A549 (cell line): ENCODE measurements at regions not wholly inside any gene's neighbourhood (a gene's known extent, or its start where the extent isn't known, plus 50 kb on each side); places are given as distances from the start of the nearest gene placed in this dataset.

Experiments used
- ATAC-seq, 2 experiments: fragments of 200-7000 bp in 1 of 2; fragments of >200 bp in 1 of 2; cut with Nextera tagmentation in 1 of 2; cut with Tn5 transposase in 1 of 2; 3 replicates each; pipeline versions ENCODE4 v1.8.0 to v1.9.1; 2018 to 2020; ENCODE audit warnings: mild to moderate bottlenecking in 1 of 2, moderate library complexity in 1 of 2
- CTCF ChIA-PET: fragments of 300-600 bp; sonication (Branson Sonifier 250); formaldehyde crosslinking; extraction: SDS; loops from one replicate; lab custom pipeline; 2021; ENCODE audit warnings: antibody characterized with exemption, inconsistent platforms; lab: Yijun Ruan, JAX
- POLR2A ChIA-PET: fragments of 350-600 bp; formaldehyde crosslinking; extraction: SDS; loops from one replicate; lab custom pipeline; 2021; ENCODE audit warnings: antibody characterized with exemption, inconsistent platforms; lab: Yijun Ruan, JAX
- DNase-seq, 2 experiments: peaks; one replicate each; pipeline versions ENCODE4 v3.0.0 to v3.0.0-alpha.2; 2011 to 2016; ENCODE audit warnings: low read depth in 1 of 2, low spot score in 1 of 2
- FAIRE-seq: peaks from 2 replicates; lab custom pipeline; 2011; peaks lifted over from hg19 to GRCh38; lab: Jason Lieb, UNC
- H3K27ac ChIP-seq, 2 experiments: fragments of >200 bp; sonication (Bioruptor Twin); formaldehyde crosslinking; 3 replicates each; pipeline ENCODE4 v1.5.1; 2016 to 2017
- H3K4me1 ChIP-seq: fragments of >200 bp; sonication (Bioruptor Twin); formaldehyde crosslinking; 3 replicates; pipeline ENCODE4 v1.6.1; 2016
- H3K4me2 ChIP-seq: fragments of >200 bp; sonication (Bioruptor Twin); formaldehyde crosslinking; 3 replicates; pipeline ENCODE4 v1.6.1; 2016
- H3K4me3 ChIP-seq: fragments of >200 bp; sonication (Bioruptor Twin); formaldehyde crosslinking; 3 replicates; pipeline ENCODE4 v1.5.1; 2016
- H3K9me3 ChIP-seq: fragments of >200 bp; sonication (Bioruptor Twin); formaldehyde crosslinking; 3 replicates; pipeline ENCODE4 v1.6.1; 2016
- CHD4 ChIP-seq: fragments of 200-600 bp; sonication (generic); IDR thresholded peaks from 2 replicates; pipeline ENCODE4 v1.6.1; 2016; ENCODE audit warnings: antibody characterized with exemption, mild to moderate bottlenecking, borderline replicate concordance
- EHMT2 ChIP-seq: fragments of 200-600 bp; sonication (generic); IDR thresholded peaks from 2 replicates; pipeline ENCODE4 v1.6.1; 2016; ENCODE audit warnings: antibody characterized with exemption, low read depth, mild to moderate bottlenecking, moderate library complexity
- EP300 ChIP-seq, 2 experiments: fragments of >200 bp; sonication (Bioruptor Twin); formaldehyde crosslinking; IDR thresholded peaks; 2 replicates in 1 of 2; 3 replicates in 1 of 2; pipeline ENCODE4 v1.6.1; 2016 to 2017
- FOSB ChIP-seq: fragments of 250-450 bp; sonication (Bioruptor Pico); IDR thresholded peaks from 2 replicates; pipeline ENCODE4 v1.5.0; 2020; ENCODE audit warnings: mild to moderate bottlenecking, moderate library complexity
- FOSL2 ChIP-seq, 2 experiments: fragments of 450-650 bp in 1 of 2; fragments of >200 bp in 1 of 2; sonication (Bioruptor Twin) in 1 of 2; formaldehyde crosslinking; IDR thresholded peaks; 2 replicates each; pipeline versions ENCODE4 v1.5.0 to v1.6.1; 2016 to 2020; ENCODE audit warnings: mild to moderate bottlenecking in 1 of 2, moderate library complexity in 1 of 2
- FOXS1 ChIP-seq: fragments of 250-450 bp; sonication (Bioruptor Pico); IDR thresholded peaks from 2 replicates; pipeline ENCODE4 v1.5.0; 2020; ENCODE audit warnings: mild to moderate bottlenecking, moderate library complexity
- HDAC2 ChIP-seq: fragments of 200-600 bp; sonication (generic); IDR thresholded peaks from 2 replicates; pipeline ENCODE4 v1.6.1; 2016
- HEYL ChIP-seq: fragments of 250-450 bp; sonication (Bioruptor Pico); IDR thresholded peaks from 2 replicates; pipeline ENCODE4 v1.8.0; 2021; ENCODE audit warnings: mild to moderate bottlenecking, moderate library complexity
- HOXB5 ChIP-seq: fragments of 250-450 bp; sonication (Bioruptor Pico); IDR thresholded peaks from 2 replicates; pipeline ENCODE4 v1.5.0; 2020; ENCODE audit warnings: mild to moderate bottlenecking, moderate library complexity
- JUN ChIP-seq, 2 experiments: fragments of >200 bp; sonication (Bioruptor Twin); formaldehyde crosslinking; IDR thresholded peaks; 2 replicates in 1 of 2; 3 replicates in 1 of 2; pipeline ENCODE4 v1.6.1; 2016 to 2017
- JUNB ChIP-seq: fragments of >200 bp; sonication (Bioruptor Twin); formaldehyde crosslinking; IDR thresholded peaks from 2 replicates; pipeline ENCODE4 v1.6.1; 2016
- KDM5A ChIP-seq: fragments of 200-600 bp; sonication (generic); IDR thresholded peaks from 2 replicates; pipeline ENCODE4 v1.6.1; 2016; ENCODE audit warnings: antibody characterized with exemption, mild to moderate bottlenecking
- MYC ChIP-seq: IDR thresholded peaks from 2 replicates; pipeline ENCODE4 v1.6.1; 2012; ENCODE audit warnings: mild to moderate bottlenecking, inconsistent platforms, low read length, improper control_type of control experiment, borderline replicate concordance
- NFE2L2 ChIP-seq: fragments of 150-350 bp; conservative IDR thresholded peaks from 2 replicates; pipeline ENCODE4 v1.6.1; 2014; ENCODE audit warnings: low read length
- NPAS2 ChIP-seq: fragments of 250-450 bp; sonication (Bioruptor Pico); IDR thresholded peaks from 2 replicates; pipeline ENCODE4 v1.8.0; 2022; ENCODE audit warnings: mild to moderate bottlenecking, moderate library complexity, borderline replicate concordance
- POLR2AphosphoS2 ChIP-seq: conservative IDR thresholded peaks from 2 replicates; pipeline ENCODE4 v1.6.1; 2012; ENCODE audit warnings: low read length, improper control_type of control experiment, inconsistent platforms
- RAD21 ChIP-seq, 2 experiments: fragments of >200 bp in 1 of 2; sonication (Bioruptor Twin) in 1 of 2; formaldehyde crosslinking in 1 of 2; IDR thresholded peaks in 1 of 2; conservative IDR thresholded peaks in 1 of 2; 2 replicates in 1 of 2; 3 replicates in 1 of 2; pipeline ENCODE4 v1.6.1; 2012 to 2018; ENCODE audit warnings: inconsistent platforms in 1 of 2
- RCOR1 ChIP-seq: fragments of 150-350 bp; IDR thresholded peaks from 2 replicates; pipeline ENCODE4 v1.6.1; 2014; ENCODE audit warnings: antibody characterized with exemption, low read length, low read depth
- RFX5 ChIP-seq: fragments of 450-650 bp; IDR thresholded peaks from 2 replicates; pipeline ENCODE4 v1.7.1; 2014; ENCODE audit warnings: antibody characterized with exemption, mild to moderate bottlenecking, moderate library complexity
- TP53 ChIP-seq: fragments of 250-450 bp; sonication (Bioruptor Pico); IDR thresholded peaks from 2 replicates; pipeline ENCODE4 v1.5.0; 2021; ENCODE audit warnings: mild to moderate bottlenecking, moderate library complexity
- ZC3H11A ChIP-seq: fragments of 450-650 bp; IDR thresholded peaks from 2 replicates; pipeline ENCODE4 v1.6.1; 2014; ENCODE audit warnings: antibody characterized with exemption, mild to moderate bottlenecking
- ZFP36 ChIP-seq: fragments of 450-650 bp; IDR thresholded peaks from 2 replicates; pipeline ENCODE4 v1.6.1; 2014; ENCODE audit warnings: borderline replicate concordance; ENCODE audit not compliant: partially characterized antibody
- ZSCAN20 ChIP-seq: fragments of 250-450 bp; sonication (Bioruptor Pico); IDR thresholded peaks from 2 replicates; pipeline ENCODE4 v1.8.0; 2022; ENCODE audit warnings: mild to moderate bottlenecking, moderate library complexity
- WGBS: methylation state at CpG from one replicate; pipeline ENCODE4 v1.1.6; 2017; ENCODE audit errors: missing lambda C conversion rate; 5-methylcytosine and 5-hydroxymethylcytosine counted together
- TF ChIP-seq, protein P1 (sequence below): fragments of 250-450 bp; sonication (Bioruptor Pico); IDR thresholded peaks from 2 replicates; pipeline ENCODE4 v1.5.0; 2020; ENCODE audit warnings: low read depth, mild to moderate bottlenecking, moderate library complexity
- TF ChIP-seq, protein P2 (sequence below): IDR thresholded peaks from 2 replicates; pipeline ENCODE4 v1.6.1; 2012
- TF ChIP-seq, protein P3 (sequence below): fragments of >200 bp; sonication (Bioruptor Twin); formaldehyde crosslinking; IDR thresholded peaks from 3 replicates; pipeline ENCODE4 v1.5.1; 2016
- TF ChIP-seq, protein P4 (sequence below): IDR thresholded peaks from 2 replicates; pipeline ENCODE4 v1.6.1; 2012; ENCODE audit warnings: low read depth, borderline replicate concordance

DNA sequence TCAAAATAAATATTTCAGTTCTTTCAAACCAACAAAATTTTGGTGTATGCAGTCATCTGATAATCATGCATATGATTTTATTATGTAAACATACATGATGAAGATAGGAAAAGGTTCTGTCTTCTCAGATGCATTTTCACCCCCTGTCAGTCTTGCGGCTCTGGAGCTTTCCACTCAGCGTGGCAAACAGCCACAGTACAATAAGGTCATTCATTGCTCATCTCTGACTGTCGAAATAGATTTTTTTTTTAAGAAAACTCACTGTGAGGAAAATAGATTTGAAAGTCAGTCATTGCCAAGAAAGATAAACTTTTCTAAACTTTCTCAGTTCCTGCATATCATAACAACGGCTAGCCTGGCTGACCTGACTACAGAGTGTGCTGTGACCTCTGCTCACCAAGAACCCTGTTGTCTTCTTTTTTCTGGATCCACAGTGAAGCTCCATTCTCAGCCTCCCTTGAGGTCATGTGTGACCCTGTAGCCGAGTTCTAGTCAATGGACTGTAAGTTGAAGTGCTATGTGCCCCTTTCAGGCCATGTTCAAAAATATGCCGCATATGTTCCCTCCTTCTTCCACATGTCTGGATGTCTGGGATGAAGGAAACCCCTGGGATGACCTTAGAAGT lies 519.6 kb downstream of the KLF5 start:
- no peak for ATAC-seq
- CTCF ChIA-PET, result no interaction called here
- DNase-seq, result no peak
- FAIRE-seq, result no peak
- TF ChIP-seq FOSL2 (IDR thresholded peaks at IDR 0.05) (no peak), FOSL2 (CRISPR knock-in tag; IDR thresholded peaks at IDR 0.05) (no peak), NPAS2 (no peak), HEYL (CRISPR knock-in tag) (no peak), EP300 (IDR thresholded peaks at IDR 0.05) (no peak), MYC (no peak), KDM5A (no peak), CHD4 (no peak), JUNB (no peak), RCOR1 (no peak)
- TF ChIP-seq, protein P1, sequence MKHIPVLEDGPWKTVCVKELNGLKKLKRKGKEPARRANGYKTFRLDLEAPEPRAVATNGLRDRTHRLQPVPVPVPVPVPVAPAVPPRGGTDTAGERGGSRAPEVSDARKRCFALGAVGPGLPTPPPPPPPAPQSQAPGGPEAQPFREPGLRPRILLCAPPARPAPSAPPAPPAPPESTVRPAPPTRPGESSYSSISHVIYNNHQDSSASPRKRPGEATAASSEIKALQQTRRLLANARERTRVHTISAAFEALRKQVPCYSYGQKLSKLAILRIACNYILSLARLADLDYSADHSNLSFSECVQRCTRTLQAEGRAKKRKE (CRISPR knock-in tag), result no peak
- TF ChIP-seq, protein P2, sequence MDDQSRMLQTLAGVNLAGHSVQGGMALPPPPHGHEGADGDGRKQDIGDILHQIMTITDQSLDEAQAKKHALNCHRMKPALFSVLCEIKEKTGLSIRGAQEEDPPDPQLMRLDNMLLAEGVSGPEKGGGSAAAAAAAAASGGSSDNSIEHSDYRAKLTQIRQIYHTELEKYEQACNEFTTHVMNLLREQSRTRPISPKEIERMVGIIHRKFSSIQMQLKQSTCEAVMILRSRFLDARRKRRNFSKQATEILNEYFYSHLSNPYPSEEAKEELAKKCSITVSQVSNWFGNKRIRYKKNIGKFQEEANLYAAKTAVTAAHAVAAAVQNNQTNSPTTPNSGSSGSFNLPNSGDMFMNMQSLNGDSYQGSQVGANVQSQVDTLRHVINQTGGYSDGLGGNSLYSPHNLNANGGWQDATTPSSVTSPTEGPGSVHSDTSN, result no peak
- Histone ChIP-seq H3K9me3 (no peaks in the 10 kb centered on the region), H3K4me1 (no peaks in the 10 kb centered on the region), H3K4me3 (no peak overlapping the region), H3K27ac (no peak overlapping the region), H3K4me2 (no peak overlapping the region)
- POLR2A ChIA-PET, result no interaction called here
- WGBS, result 66% methylated on average over 6 of the region's 6 CpGs

DNA sequence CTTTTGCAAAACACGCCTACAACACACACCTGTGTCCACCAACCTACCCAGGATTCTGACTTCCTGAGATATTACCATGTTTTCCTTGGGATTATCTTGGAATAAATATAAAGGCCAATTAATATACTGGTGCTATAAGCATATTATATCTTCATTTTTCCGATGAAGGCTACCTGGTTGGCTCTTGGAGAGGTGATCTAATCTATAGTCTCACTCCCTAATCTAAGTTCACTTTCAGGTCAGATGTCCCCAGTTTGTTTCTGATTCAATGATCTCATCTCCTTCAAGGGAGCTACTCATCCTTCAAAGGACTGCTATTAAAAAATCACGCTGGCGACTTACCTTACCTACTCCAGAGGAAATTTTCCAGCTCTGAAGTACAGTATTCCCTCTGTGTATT lies 517.5 kb downstream of the KLF5 start:
- FAIRE-seq (no peak), DNase-seq (no peak), ATAC-seq (no peak)
- 88% methylated on average over 4 of the region's 4 CpGs for WGBS
- H3K27ac ChIP-seq, result no peak overlapping the region
- H3K4me1 ChIP-seq, result no peaks in the 10 kb centered on the region
- ChIA-PET CTCF (no interaction called here), POLR2A (no interaction called here)
- no peak overlapping the region for H3K4me2 ChIP-seq
- H3K9me3 ChIP-seq, result no peaks in the 10 kb centered on the region
- TF ChIP-seq HDAC2, result no peak
- TF ChIP-seq, protein P2, result no peak
- TF ChIP-seq EHMT2, result no peak
- TF ChIP-seq HOXB5 (CRISPR knock-in tag), result no peak
- TF ChIP-seq RFX5, result no peak
- TF ChIP-seq RAD21 (conservative IDR thresholded peaks at IDR 0.05 in 1 of 2, IDR thresholded peaks at IDR 0.05 in 1 of 2), result no peak
- no peak for TF ChIP-seq JUN (IDR thresholded peaks at IDR 0.05)
- TF ChIP-seq FOSB (CRISPR knock-in tag), result no peak
- TF ChIP-seq POLR2AphosphoS2, result no peak
- TF ChIP-seq ZC3H11A, result no peak
- TF ChIP-seq ZSCAN20, result no peak
- TF ChIP-seq, protein P3, sequence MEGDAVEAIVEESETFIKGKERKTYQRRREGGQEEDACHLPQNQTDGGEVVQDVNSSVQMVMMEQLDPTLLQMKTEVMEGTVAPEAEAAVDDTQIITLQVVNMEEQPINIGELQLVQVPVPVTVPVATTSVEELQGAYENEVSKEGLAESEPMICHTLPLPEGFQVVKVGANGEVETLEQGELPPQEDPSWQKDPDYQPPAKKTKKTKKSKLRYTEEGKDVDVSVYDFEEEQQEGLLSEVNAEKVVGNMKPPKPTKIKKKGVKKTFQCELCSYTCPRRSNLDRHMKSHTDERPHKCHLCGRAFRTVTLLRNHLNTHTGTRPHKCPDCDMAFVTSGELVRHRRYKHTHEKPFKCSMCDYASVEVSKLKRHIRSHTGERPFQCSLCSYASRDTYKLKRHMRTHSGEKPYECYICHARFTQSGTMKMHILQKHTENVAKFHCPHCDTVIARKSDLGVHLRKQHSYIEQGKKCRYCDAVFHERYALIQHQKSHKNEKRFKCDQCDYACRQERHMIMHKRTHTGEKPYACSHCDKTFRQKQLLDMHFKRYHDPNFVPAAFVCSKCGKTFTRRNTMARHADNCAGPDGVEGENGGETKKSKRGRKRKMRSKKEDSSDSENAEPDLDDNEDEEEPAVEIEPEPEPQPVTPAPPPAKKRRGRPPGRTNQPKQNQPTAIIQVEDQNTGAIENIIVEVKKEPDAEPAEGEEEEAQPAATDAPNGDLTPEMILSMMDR, result no peak
- no peak for TF ChIP-seq NFE2L2
- TF ChIP-seq, protein P4, sequence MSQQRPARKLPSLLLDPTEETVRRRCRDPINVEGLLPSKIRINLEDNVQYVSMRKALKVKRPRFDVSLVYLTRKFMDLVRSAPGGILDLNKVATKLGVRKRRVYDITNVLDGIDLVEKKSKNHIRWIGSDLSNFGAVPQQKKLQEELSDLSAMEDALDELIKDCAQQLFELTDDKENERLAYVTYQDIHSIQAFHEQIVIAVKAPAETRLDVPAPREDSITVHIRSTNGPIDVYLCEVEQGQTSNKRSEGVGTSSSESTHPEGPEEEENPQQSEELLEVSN, result no peak
- TF ChIP-seq RCOR1, result no peak
- no peak for TF ChIP-seq TP53 (CRISPR knock-in tag)
- TF ChIP-seq FOXS1 (CRISPR knock-in tag), result no peak
- TF ChIP-seq EP300 (IDR thresholded peaks at IDR 0.05), result no peak
- no peak for TF ChIP-seq ZFP36
- H3K4me3 ChIP-seq, result no peak overlapping the region
